A549 (cell line): ENCODE measurements at regions not wholly inside any gene's neighbourhood (a gene's known extent, or its start where the extent isn't known, plus 50 kb on each side); places are given as distances from the start of the nearest gene placed in this dataset.

ENCODE experiments used
- CTCF ChIP-seq: fragments of >200 bp; sonication (Bioruptor Twin); formaldehyde crosslinking; IDR thresholded peaks from 3 replicates; pipeline ENCODE4 v1.5.1; 2016
- EHMT2 ChIP-seq: fragments of 200-600 bp; sonication (generic); IDR thresholded peaks from 2 replicates; pipeline ENCODE4 v1.6.1; 2016; ENCODE audit warnings: antibody characterized with exemption, low read depth, mild to moderate bottlenecking, moderate library complexity
- EP300 ChIP-seq, 2 experiments: fragments of >200 bp; sonication (Bioruptor Twin); formaldehyde crosslinking; IDR thresholded peaks; 2 replicates in 1 of 2; 3 replicates in 1 of 2; pipeline ENCODE4 v1.6.1; 2016 to 2017
- MAX ChIP-seq: IDR thresholded peaks from 2 replicates; pipeline ENCODE4 v1.6.1; 2012
- POLR2A ChIP-seq: IDR thresholded peaks from 2 replicates; pipeline ENCODE4 v1.6.1; 2012; ENCODE audit warnings: mild to moderate bottlenecking, low read length
- SMC3 ChIP-seq: fragments of >200 bp; sonication (Bioruptor Twin); formaldehyde crosslinking; IDR thresholded peaks from 3 replicates; pipeline ENCODE4 v1.6.1; 2018; ENCODE audit warnings: inconsistent platforms
- USF2 ChIP-seq: fragments of 450-650 bp; IDR thresholded peaks from 2 replicates; pipeline ENCODE4 v1.6.1; 2014; ENCODE audit warnings: antibody characterized with exemption

DNA sequence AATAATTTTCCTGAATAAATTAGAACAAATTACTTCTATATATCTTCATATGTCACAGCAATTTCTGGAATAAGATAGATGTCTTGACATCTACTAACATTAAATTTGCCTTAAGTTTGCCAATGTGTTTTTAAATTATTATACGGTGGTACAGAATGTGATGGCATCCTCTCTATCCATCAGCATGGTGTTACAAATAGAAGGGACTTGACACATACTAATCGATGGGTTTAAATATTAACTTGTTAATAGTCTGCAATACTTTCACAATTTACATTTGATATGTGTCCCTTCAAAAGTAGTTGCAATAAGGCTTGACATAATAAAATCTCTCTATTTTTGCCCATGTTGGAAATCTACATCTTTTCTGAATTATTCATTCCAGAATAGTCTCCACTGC is 65.1 kb upstream of the PRR20A start:
- no peak for TF ChIP-seq CTCF
- no peak for TF ChIP-seq MAX
- no peak for TF ChIP-seq EHMT2
- TF ChIP-seq POLR2A: no peak
- TF ChIP-seq EP300 (IDR thresholded peaks at IDR 0.05): no peak
- TF ChIP-seq SMC3: no peak
- no peak for TF ChIP-seq USF2
